SU-DHL-6 (cell line): ENCODE measurements at regions not wholly inside any gene's neighbourhood (a gene's known extent, or its start where the extent isn't known, plus 50 kb on each side); places are given as distances from the start of the nearest gene placed in this dataset.
"Not testable (repeated sequence)": the region's sequence is repeated elsewhere in the genome, so short reads cannot be mapped to it uniquely, and the experiment has no call there.

Experiments
- H2AFZ ChIP-seq: fragments of 200-600 bp; sonication (generic); 2 replicates; pipeline ENCODE4 v1.6.1; 2014; ENCODE audit warnings: low read depth, mild to moderate bottlenecking, moderate library complexity, mixed read lengths, antibody characterized with exemption, low read length; ENCODE audit not compliant: severe bottlenecking
- H3F3A ChIP-seq: fragments of 200-600 bp; shearing (Covaris generic); 2 replicates; pipeline ENCODE4 v1.6.0; 2016; ENCODE audit warnings: antibody characterized with exemption, mild to moderate bottlenecking; ENCODE audit not compliant: insufficient read depth
- H3K27ac ChIP-seq: fragments of 200-600 bp; sonication (generic); 2 replicates; pipeline ENCODE4 v1.5.1; 2016; ENCODE audit warnings: low read depth, mild to moderate bottlenecking, low read length, moderate library complexity, mixed read lengths
- H3K27me3 ChIP-seq: fragments of 200-600 bp; sonication (generic), shearing (Covaris generic); 2 replicates; pipeline ENCODE4 v1.6.0; 2014; ENCODE audit warnings: mild to moderate bottlenecking, low read length
- H3K36me3 ChIP-seq: fragments of 200-600 bp; sonication (generic); 2 replicates; pipeline ENCODE4 v1.6.1; 2014; ENCODE audit warnings: mild to moderate bottlenecking, low read length, mixed read lengths
- H3K4me2 ChIP-seq: fragments of 300-600, 200-600 bp; shearing (Covaris generic), sonication (generic); 2 replicates; pipeline ENCODE4 v1.6.0; 2014; ENCODE audit warnings: low read length, low read depth, mild to moderate bottlenecking; ENCODE audit not compliant: poor library complexity, severe bottlenecking
- H3K4me3 ChIP-seq: fragments of 200-600 bp; sonication (generic); 2 replicates; pipeline ENCODE4 v1.5.1; 2014; ENCODE audit warnings: antibody characterized with exemption, low read length, mild to moderate bottlenecking, mixed read lengths; ENCODE audit not compliant: insufficient read depth, poor library complexity, severe bottlenecking
- H3K79me2 ChIP-seq: fragments of 200-600 bp; sonication (generic); 2 replicates; pipeline ENCODE4 v1.6.1; 2014; ENCODE audit warnings: mild to moderate bottlenecking, low read length, moderate library complexity; ENCODE audit not compliant: insufficient read depth
- H3K9ac ChIP-seq: fragments of 200-600 bp; sonication (generic); 2 replicates; pipeline ENCODE4 v1.7.0; 2014; ENCODE audit warnings: mild to moderate bottlenecking, low read length
- H3K9me2 ChIP-seq: fragments of 200-600 bp; sonication (generic); replicated peaks from 2 replicates; pipeline ENCODE4 v1.6.1; 2014; ENCODE audit warnings: low read length; ENCODE audit not compliant: insufficient read depth
- H3K9me3 ChIP-seq: fragments of 200-600 bp; sonication (generic); 2 replicates; pipeline ENCODE4 v1.6.1; 2014; ENCODE audit warnings: low read length, mixed read lengths; ENCODE audit not compliant: insufficient read depth
- H4K20me1 ChIP-seq: fragments of 200-600 bp; sonication (generic); 2 replicates; pipeline ENCODE4 v1.6.1; 2014; ENCODE audit warnings: low read depth, mild to moderate bottlenecking, antibody characterized with exemption, low read length, moderate library complexity, mixed read lengths
- EZH2phosphoT487 ChIP-seq: fragments of 200-600 bp; sonication (generic), shearing (Covaris generic); conservative IDR thresholded peaks from 2 replicates; pipeline ENCODE4 v1.6.1; 2018; ENCODE audit warnings: mild to moderate bottlenecking, antibody characterized with exemption, low read length, moderate library complexity, mixed read lengths
- TF ChIP-seq, protein P1 (sequence below): fragments of 200-600 bp; sonication (generic); IDR thresholded peaks from one replicate; pipeline ENCODE4 v1.5.1; 2017; ENCODE audit warnings: antibody characterized with exemption, mild to moderate bottlenecking, low read length, moderate library complexity; ENCODE audit not compliant: insufficient read depth, poor library complexity, severe bottlenecking

DNA sequence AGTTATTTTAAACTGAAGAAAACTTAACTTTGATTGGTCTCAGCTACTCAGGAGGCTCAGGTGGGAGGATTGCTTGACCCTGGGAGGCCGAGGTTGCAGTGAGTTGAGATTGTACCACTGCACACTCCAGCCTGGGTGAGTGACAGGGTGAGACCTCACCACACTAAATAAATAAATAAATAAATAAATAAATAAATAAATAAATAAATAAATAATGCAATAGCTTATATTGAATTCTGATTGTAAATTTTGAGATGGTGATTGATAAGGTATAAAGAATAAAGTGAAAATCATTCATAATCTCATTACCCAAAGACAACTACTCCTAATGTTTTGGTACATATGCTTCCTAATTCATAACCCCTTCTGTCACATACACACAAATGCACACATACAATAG lies 58.1 kb downstream of the TUBA3C start:
- Histone ChIP-seq H3K79me2 (no peaks in the 10 kb centered on the region), H3K4me3 (no peak overlapping the region), H3K9ac (no peak overlapping the region), H2AFZ (no peak overlapping the region), H3F3A (no peaks in the 10 kb centered on the region), H3K27ac (no peak overlapping the region), H3K27me3 (no peaks in the 10 kb centered on the region), H3K36me3 (no peaks in the 10 kb centered on the region), H3K9me3 (no peaks in the 10 kb centered on the region), H3K4me2 (no peak overlapping the region), H3K9me2 (no peaks in the 10 kb centered on the region), H4K20me1 (no peaks in the 10 kb centered on the region)
- TF ChIP-seq, protein P1, sequence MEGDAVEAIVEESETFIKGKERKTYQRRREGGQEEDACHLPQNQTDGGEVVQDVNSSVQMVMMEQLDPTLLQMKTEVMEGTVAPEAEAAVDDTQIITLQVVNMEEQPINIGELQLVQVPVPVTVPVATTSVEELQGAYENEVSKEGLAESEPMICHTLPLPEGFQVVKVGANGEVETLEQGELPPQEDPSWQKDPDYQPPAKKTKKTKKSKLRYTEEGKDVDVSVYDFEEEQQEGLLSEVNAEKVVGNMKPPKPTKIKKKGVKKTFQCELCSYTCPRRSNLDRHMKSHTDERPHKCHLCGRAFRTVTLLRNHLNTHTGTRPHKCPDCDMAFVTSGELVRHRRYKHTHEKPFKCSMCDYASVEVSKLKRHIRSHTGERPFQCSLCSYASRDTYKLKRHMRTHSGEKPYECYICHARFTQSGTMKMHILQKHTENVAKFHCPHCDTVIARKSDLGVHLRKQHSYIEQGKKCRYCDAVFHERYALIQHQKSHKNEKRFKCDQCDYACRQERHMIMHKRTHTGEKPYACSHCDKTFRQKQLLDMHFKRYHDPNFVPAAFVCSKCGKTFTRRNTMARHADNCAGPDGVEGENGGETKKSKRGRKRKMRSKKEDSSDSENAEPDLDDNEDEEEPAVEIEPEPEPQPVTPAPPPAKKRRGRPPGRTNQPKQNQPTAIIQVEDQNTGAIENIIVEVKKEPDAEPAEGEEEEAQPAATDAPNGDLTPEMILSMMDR: no peak
- no peak for TF ChIP-seq EZH2phosphoT487

DNA sequence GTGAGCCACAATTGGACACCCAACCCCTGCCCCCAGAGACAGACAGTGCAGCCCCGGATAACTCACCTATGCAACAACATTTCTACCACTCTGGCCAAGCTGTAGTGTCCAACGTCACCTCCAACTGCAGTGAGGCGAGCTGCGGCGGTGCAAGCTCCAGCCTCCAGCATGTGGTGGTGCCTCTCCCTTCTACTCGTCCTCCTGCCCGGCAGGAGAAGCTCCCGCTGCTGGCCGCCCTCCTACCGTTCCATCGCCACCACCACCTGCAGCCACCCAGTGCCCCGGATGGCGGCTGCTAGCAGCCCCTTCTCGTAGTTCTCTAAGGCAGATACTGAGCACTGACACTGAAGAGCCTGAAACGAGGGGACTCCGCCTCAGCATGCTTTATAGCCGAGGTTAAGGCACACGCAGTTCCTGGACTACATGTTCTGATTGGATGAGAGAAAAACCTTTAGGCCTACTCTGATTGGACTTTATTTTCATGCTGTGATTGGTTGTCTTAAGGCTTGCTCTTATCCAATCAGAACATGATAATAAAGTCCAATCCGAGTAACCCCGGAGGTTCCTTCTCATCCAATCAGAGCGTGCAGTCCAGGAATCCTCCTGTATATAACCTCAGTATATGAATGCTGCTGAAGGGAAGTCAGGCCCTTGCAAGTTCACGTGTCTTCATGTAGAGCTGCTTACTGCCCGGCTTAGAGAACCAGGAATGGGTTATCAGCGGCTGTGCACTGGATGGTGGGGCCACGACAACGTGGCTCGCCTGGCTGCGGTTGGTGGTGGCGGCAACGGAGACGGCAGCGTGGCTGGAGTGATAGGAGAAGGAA lies 63.5 kb downstream of the TUBA3C start:
- H3K27me3 ChIP-seq: no peaks in the 10 kb centered on the region
- no peaks in the 10 kb centered on the region for H3K36me3 ChIP-seq
- H2AFZ ChIP-seq: no peak overlapping the region
- no peak overlapping the region for H3K9ac ChIP-seq
- no peaks in the 10 kb centered on the region for H3K9me3 ChIP-seq
- TF ChIP-seq, protein P1: no peak
- TF ChIP-seq EZH2phosphoT487: no peak
- no peak overlapping the region for H3K4me3 ChIP-seq
- no peaks in the 10 kb centered on the region for H4K20me1 ChIP-seq
- H3K4me2 ChIP-seq: no peak overlapping the region
- no peak overlapping the region for H3K27ac ChIP-seq
- H3K79me2 ChIP-seq: no peaks in the 10 kb centered on the region
- H3F3A ChIP-seq: no peaks in the 10 kb centered on the region
- H3K9me2 ChIP-seq: no peaks in the 10 kb centered on the region

DNA sequence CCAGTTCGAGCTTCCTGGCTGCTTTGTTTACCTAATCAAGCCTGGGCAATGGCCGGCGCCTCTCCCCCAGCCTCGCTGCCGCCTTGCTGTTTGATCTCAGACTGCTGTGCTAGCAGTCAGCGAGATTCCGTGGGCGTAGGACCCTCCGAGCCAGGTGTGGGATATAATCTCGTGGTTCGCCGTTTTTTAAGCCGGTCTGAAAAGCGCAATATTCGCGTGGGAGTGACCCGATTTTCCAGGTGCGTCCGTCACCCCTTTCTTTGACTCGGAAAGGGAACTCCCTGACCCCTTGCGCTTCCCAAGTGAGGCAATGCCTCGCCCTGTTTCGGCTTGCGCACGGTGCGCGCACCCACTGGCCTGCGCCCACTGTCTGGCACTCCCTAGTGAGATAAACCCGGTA lies 72.4 kb downstream of the TUBA3C start:
- H3K9me2 ChIP-seq, H3K27ac ChIP-seq, H3K4me3 ChIP-seq, H3K4me2 ChIP-seq, H3K36me3 ChIP-seq, H4K20me1 ChIP-seq, H3K27me3 ChIP-seq, H2AFZ ChIP-seq, H3F3A ChIP-seq, H3K79me2 ChIP-seq, H3K9me3 ChIP-seq, H3K9ac ChIP-seq: not testable (repeated sequence)

DNA sequence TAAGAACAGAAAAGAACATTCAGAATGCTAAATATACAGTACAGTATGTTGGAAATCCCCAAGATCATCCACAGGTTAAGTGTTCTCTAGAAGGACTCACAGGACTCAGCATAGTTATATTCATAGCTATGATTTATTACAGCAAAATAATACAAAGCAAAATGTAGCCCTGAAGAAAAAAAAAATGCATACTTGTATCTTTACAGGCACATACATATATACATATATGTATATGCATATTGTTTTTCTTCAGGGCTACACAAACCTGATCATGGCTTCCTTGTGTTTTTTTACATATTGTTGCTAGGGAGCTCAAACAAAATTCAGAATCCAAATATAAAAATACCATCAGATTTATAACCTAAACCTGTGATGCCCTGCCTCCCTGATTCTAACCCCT lies 78.5 kb downstream of the TUBA3C start:
- no peaks in the 10 kb centered on the region for H3K9me2 ChIP-seq
- no peak for TF ChIP-seq EZH2phosphoT487
- TF ChIP-seq, protein P1: no peak
- H3K4me2 ChIP-seq: no peak overlapping the region

More for the DNA sequence above, 78.5 kb downstream of the TUBA3C start:
- H3K27me3 ChIP-seq: no peaks in the 10 kb centered on the region
- no peak overlapping the region for H3K27ac ChIP-seq
- no peak overlapping the region for H3K4me3 ChIP-seq
- no peaks in the 10 kb centered on the region for H3K9me3 ChIP-seq
- H4K20me1 ChIP-seq: no peaks in the 10 kb centered on the region
- H2AFZ ChIP-seq: no peak overlapping the region
- no peak overlapping the region for H3K9ac ChIP-seq
- no peaks in the 10 kb centered on the region for H3K79me2 ChIP-seq
- H3K36me3 ChIP-seq: no peaks in the 10 kb centered on the region
- H3F3A ChIP-seq: no peaks in the 10 kb centered on the region
